ENCODE measurements at regions not wholly inside any gene's neighbourhood (a gene's known extent, or its start where the extent isn't known, plus 50 kb on each side); places are given as distances from the start of the nearest gene placed in this dataset.

- no peak for TF ChIP-seq FOXP2 (optimal IDR thresholded peaks at IDR 0.05; ENCODE audit: borderline replicate concordance, extremely low read depth, extremely low read length, insufficient read depth)
- no peak for TF ChIP-seq TAF1 (IDR thresholded peaks at IDR 0.05; ENCODE audit: borderline replicate concordance, insufficient read depth, low read length)
- TF ChIP-seq REST (IDR thresholded peaks at IDR 0.05; ENCODE audit: insufficient read depth in 1 of 2, low read depth in 2 of 2, low read length in 2 of 2): no peak
Measured at GRCh38 chr6:122025104-122025503, 374.3 kb upstream of the HSF2 start.

GRCh38 chr6:122026582-122027369, 372.7 kb upstream of the HSF2 start:
- TF ChIP-seq TAF1 (IDR thresholded peaks at IDR 0.05; ENCODE audit: borderline replicate concordance, insufficient read depth, low read length): no peak
- TF ChIP-seq SIN3A (IDR thresholded peaks at IDR 0.05; ENCODE audit: borderline replicate concordance, insufficient read depth, low read length): no peak
- TF ChIP-seq REST (IDR thresholded peaks at IDR 0.05; ENCODE audit: insufficient read depth in 1 of 2, low read depth in 2 of 2, low read length in 2 of 2): no peak
- no peak for TF ChIP-seq FOXP2 (optimal IDR thresholded peaks at IDR 0.05; ENCODE audit: borderline replicate concordance, extremely low read depth, extremely low read length, insufficient read depth)
- no peak for TF ChIP-seq POLR2AphosphoS5 (IDR thresholded peaks at IDR 0.05; ENCODE audit: low read depth, low read length)

- no peak for TF ChIP-seq SIN3A (IDR thresholded peaks at IDR 0.05; ENCODE audit: borderline replicate concordance, insufficient read depth, low read length)
- TF ChIP-seq POLR2AphosphoS5 (IDR thresholded peaks at IDR 0.05; ENCODE audit: low read depth, low read length): no peak
- no peak for TF ChIP-seq TAF1 (IDR thresholded peaks at IDR 0.05; ENCODE audit: borderline replicate concordance, insufficient read depth, low read length)
- no peak for TF ChIP-seq REST (IDR thresholded peaks at IDR 0.05; ENCODE audit: insufficient read depth in 1 of 2, low read depth in 2 of 2, low read length in 2 of 2)
- TF ChIP-seq FOXP2 (optimal IDR thresholded peaks at IDR 0.05; ENCODE audit: borderline replicate concordance, extremely low read depth, extremely low read length, insufficient read depth): no peak
Measured at GRCh38 chr6:122028933-122029522, 370.4 kb upstream of the HSF2 start.

GRCh38 chr6:122033564-122034181, 365.8 kb upstream of the HSF2 start:
- TF ChIP-seq FOXP2 (optimal IDR thresholded peaks at IDR 0.05; ENCODE audit: borderline replicate concordance, extremely low read depth, extremely low read length, insufficient read depth): no peak
- no peak for TF ChIP-seq POLR2AphosphoS5 (IDR thresholded peaks at IDR 0.05; ENCODE audit: low read depth, low read length)
- no peak for TF ChIP-seq TAF1 (IDR thresholded peaks at IDR 0.05; ENCODE audit: borderline replicate concordance, insufficient read depth, low read length)
- no peak for TF ChIP-seq SIN3A (IDR thresholded peaks at IDR 0.05; ENCODE audit: borderline replicate concordance, insufficient read depth, low read length)
- no peak for TF ChIP-seq REST (IDR thresholded peaks at IDR 0.05; ENCODE audit: insufficient read depth in 1 of 2, low read depth in 2 of 2, low read length in 2 of 2)

All from PFSK-1 (cell line).